DMS153 treated with DMSO at 0.1 percent for 48 hours (cell line): ENCODE measurements at regions not wholly inside any gene's neighbourhood (a gene's known extent, or its start where the extent isn't known, plus 50 kb on each side); places are given as distances from the start of the nearest gene placed in this dataset.

ENCODE experiments used
- DNase-seq: peaks from one replicate; lab custom pipeline; 2025; ENCODE audit not compliant: unreplicated experiment; lab: John Stamatoyannopoulos, UW

GRCh38 chr10:63735305-63735704 lies 214.1 kb downstream of the REEP3 start:
- no peak for DNase-seq

- no peak for DNase-seq
Measured at GRCh38 chr10:63738410-63738809, 217.2 kb downstream of the REEP3 start.

GRCh38 chr10:63744060-63744941 lies 223.1 kb downstream of the REEP3 start:
- no peak for DNase-seq

GRCh38 chr10:63749915-63750314 lies 228.7 kb downstream of the REEP3 start:
- no peak for DNase-seq

- no peak for DNase-seq
Measured at GRCh38 chr10:63751836-63752235, 230.6 kb downstream of the REEP3 start.

- DNase-seq: no peak
Measured at GRCh38 chr10:63752318-63752717, 231.1 kb downstream of the REEP3 start.

- DNase-seq: no peak
Measured at GRCh38 chr10:63753808-63754207, 232.6 kb downstream of the REEP3 start.

GRCh38 chr10:63755441-63755840 lies 234.2 kb downstream of the REEP3 start:
- no peak for DNase-seq

GRCh38 chr10:63757067-63757466 lies 235.9 kb downstream of the REEP3 start:
- no peak for DNase-seq

- DNase-seq: no peak
Measured at GRCh38 chr10:63758080-63758479, 236.9 kb downstream of the REEP3 start.

- no peak for DNase-seq
Measured at GRCh38 chr10:63759335-63759734, 238.1 kb downstream of the REEP3 start.

- DNase-seq: no peak
Measured at GRCh38 chr10:63760034-63760707, 239.0 kb downstream of the REEP3 start.

GRCh38 chr10:63760708-63761047 lies 239.5 kb downstream of the REEP3 start:
- no peak for DNase-seq

- DNase-seq: no peak
Measured at GRCh38 chr10:63761243-63761642, 240.0 kb downstream of the REEP3 start.

GRCh38 chr10:63763744-63764143 lies 242.5 kb downstream of the REEP3 start:
- no peak for DNase-seq

- DNase-seq: no peak
Measured at GRCh38 chr10:63765126-63765525, 243.9 kb downstream of the REEP3 start.

GRCh38 chr10:63766745-63767137 lies 245.5 kb downstream of the REEP3 start:
- no peak for DNase-seq

GRCh38 chr10:63767138-63767801 lies 246.1 kb downstream of the REEP3 start:
- no peak for DNase-seq

- DNase-seq: no peak
Measured at GRCh38 chr10:63769367-63769766, 248.2 kb downstream of the REEP3 start.

- DNase-seq: no peak
Measured at GRCh38 chr10:63770523-63770922, 249.3 kb downstream of the REEP3 start.

- no peak for DNase-seq
Measured at GRCh38 chr10:63772491-63772890, 251.3 kb downstream of the REEP3 start.

GRCh38 chr10:63773106-63773505 lies 251.9 kb downstream of the REEP3 start:
- no peak for DNase-seq
